Neutrophil (primary cell): ENCODE measurements at regions not wholly inside any gene's neighbourhood (a gene's known extent, or its start where the extent isn't known, plus 50 kb on each side); places are given as distances from the start of the nearest gene placed in this dataset.

Experiments
- H3K27ac ChIP-seq: fragments of 200-600 bp; sonication (generic); 2 replicates; pipeline ENCODE4 v1.5.1; 2016; ENCODE audit warnings: mild to moderate bottlenecking, moderate library complexity
- H3K27me3 ChIP-seq: fragments of 200-600 bp; sonication (generic); 2 replicates; pipeline ENCODE4 v1.6.0; 2016; ENCODE audit warnings: mild to moderate bottlenecking
- H3K36me3 ChIP-seq: fragments of 200-600 bp; sonication (generic); 2 replicates; pipeline ENCODE4 v1.5.1; 2017
- H3K4me1 ChIP-seq, 2 experiments: fragments of 200-600 bp in 1 of 2; sonication (generic) in 1 of 2; 1 replicate in 1 of 2; 2 replicates in 1 of 2; pipeline versions ENCODE4 v1.5.1 to v1.6.1; 2013 to 2016; ENCODE audit warnings: low read depth in 1 of 2, low read length in 1 of 2, mild to moderate bottlenecking in 1 of 2, moderate library complexity in 1 of 2; ENCODE audit not compliant: control insufficient read depth in 1 of 2, insufficient read depth in 1 of 2
- H3K4me3 ChIP-seq, 2 experiments: fragments of 200-600 bp in 1 of 2; sonication (generic) in 1 of 2; 1 replicate in 1 of 2; 2 replicates in 1 of 2; pipeline ENCODE4 v1.5.1; 2013 to 2016; ENCODE audit warnings: low read depth in 1 of 2, low read length in 1 of 2, mild to moderate bottlenecking in 1 of 2, moderate library complexity in 1 of 2
- H3K9me3 ChIP-seq: fragments of 200-600 bp; sonication (generic); 2 replicates; pipeline ENCODE4 v1.5.1; 2016
- CTCF ChIP-seq: fragments of 200-600 bp; sonication (generic); IDR thresholded peaks from 2 replicates; pipeline ENCODE4 v1.5.1; 2016; ENCODE audit warnings: antibody characterized with exemption

- Histone ChIP-seq H3K27me3 (no peaks in the 10 kb centered on the region), H3K27ac (no peak overlapping the region), H3K4me3 (no peak overlapping the region), H3K36me3 (no peaks in the 10 kb centered on the region), H3K4me1 (no peaks in the 10 kb centered on the region), H3K9me3 (no peaks in the 10 kb centered on the region)
- TF ChIP-seq CTCF = no peak
Observed at GRCh38 chr4:14234307-14234706, 606.8 kb upstream of the BOD1L1 start.

- Histone ChIP-seq H3K27me3 (no peaks in the 10 kb centered on the region), H3K4me3 (no peak overlapping the region), H3K9me3 (no peaks in the 10 kb centered on the region), H3K36me3 (no peaks in the 10 kb centered on the region), H3K27ac (no peak overlapping the region), H3K4me1 (no peaks in the 10 kb centered on the region)
- TF ChIP-seq CTCF = no peak
Observed at GRCh38 chr4:14236359-14236758, 608.8 kb upstream of the BOD1L1 start.

GRCh38 chr4:14237911-14238310 is 610.4 kb upstream of the BOD1L1 start:
- Histone ChIP-seq H3K9me3 (no peaks in the 10 kb centered on the region), H3K36me3 (no peaks in the 10 kb centered on the region), H3K4me1 (no peaks in the 10 kb centered on the region), H3K27ac (no peak overlapping the region), H3K4me3 (no peak overlapping the region), H3K27me3 (no peaks in the 10 kb centered on the region)
- TF ChIP-seq CTCF = no peak

- no peaks in the 10 kb centered on the region for H3K9me3 ChIP-seq
- TF ChIP-seq CTCF = no peak
Observed at GRCh38 chr4:14241574-14241973, 614.0 kb upstream of the BOD1L1 start.

GRCh38 chr4:14247767-14248166 is 620.2 kb upstream of the BOD1L1 start:
- no peaks in the 10 kb centered on the region for H3K4me1 ChIP-seq
- H3K36me3 ChIP-seq = no peaks in the 10 kb centered on the region
- no peak overlapping the region for H3K4me3 ChIP-seq
- no peaks in the 10 kb centered on the region for H3K9me3 ChIP-seq
- no peaks in the 10 kb centered on the region for H3K27me3 ChIP-seq
- TF ChIP-seq CTCF = no peak
- no peak overlapping the region for H3K27ac ChIP-seq

More at GRCh38 chr4:14241574-14241973, 614.0 kb upstream of the BOD1L1 start:
- H3K4me3 ChIP-seq = no peak overlapping the region
- no peak overlapping the region for H3K27ac ChIP-seq
- no peaks in the 10 kb centered on the region for H3K27me3 ChIP-seq
- no peaks in the 10 kb centered on the region for H3K4me1 ChIP-seq
- H3K36me3 ChIP-seq = no peaks in the 10 kb centered on the region

- Histone ChIP-seq H3K27ac (no peak overlapping the region), H3K4me1 (no peaks in the 10 kb centered on the region), H3K4me3 (no peak overlapping the region), H3K36me3 (no peaks in the 10 kb centered on the region), H3K27me3 (no peaks in the 10 kb centered on the region), H3K9me3 (no peaks in the 10 kb centered on the region)
- no peak for TF ChIP-seq CTCF
Observed at GRCh38 chr4:14249226-14249625, 621.7 kb upstream of the BOD1L1 start.
